GM21825 (cell line): ENCODE measurements at regions not wholly inside any gene's neighbourhood (a gene's known extent, or its start where the extent isn't known, plus 50 kb on each side); places are given as distances from the start of the nearest gene placed in this dataset.

Source experiments
- ATAC-seq: cut with Tn5 transposase; IDR thresholded peaks from one replicate; pipeline ENCODE4 v1.9.1; 2021; ENCODE audit warnings: mild to moderate bottlenecking, moderate library complexity; ENCODE audit not compliant: unreplicated experiment

DNA sequence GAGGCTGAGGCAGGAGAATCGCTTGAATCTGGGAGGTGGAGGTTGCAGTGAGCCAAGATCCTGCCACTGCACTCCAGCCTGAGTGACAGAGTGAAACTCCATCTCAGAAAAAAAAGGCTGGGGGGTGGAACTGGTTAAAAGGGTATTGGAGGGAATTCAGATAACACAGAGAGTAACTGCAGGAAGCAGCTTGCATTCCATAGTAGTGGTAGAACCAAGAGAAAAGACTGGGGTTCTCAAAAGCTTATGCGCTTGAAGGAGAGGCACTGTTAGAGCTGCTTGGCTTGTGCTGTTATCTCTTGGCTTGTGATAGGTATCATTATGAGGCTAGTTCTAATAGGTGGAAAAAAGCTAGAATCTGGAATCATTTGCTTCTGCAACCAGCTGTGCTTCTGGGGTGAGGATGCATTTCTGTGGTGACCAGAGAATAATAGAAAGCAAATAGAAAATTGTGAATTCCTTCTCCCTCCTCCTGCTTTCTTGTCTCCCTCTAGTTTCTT, 91.2 kb upstream of the ELOVL6 start:
- no peak for ATAC-seq

DNA sequence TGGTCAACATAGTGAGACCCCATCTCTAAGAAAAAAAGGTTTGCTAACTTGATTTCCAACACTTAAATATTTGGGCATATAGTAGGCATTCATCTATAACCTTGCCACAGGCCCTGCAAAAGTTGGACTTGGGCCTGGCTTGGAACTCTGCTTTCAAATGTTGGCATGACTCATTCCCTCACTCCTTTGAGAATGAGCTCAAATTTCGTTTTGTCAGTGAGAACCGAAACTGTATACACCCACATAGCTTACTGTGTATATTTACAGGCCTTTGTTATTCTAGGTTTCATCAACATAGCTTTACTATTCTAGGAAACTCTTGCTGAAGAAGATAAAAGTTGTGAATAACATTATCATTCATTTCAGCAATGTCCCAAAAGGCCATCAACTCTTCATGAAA, 88.7 kb upstream of the ELOVL6 start:
- peak; percentile 100 for ATAC-seq

DNA sequence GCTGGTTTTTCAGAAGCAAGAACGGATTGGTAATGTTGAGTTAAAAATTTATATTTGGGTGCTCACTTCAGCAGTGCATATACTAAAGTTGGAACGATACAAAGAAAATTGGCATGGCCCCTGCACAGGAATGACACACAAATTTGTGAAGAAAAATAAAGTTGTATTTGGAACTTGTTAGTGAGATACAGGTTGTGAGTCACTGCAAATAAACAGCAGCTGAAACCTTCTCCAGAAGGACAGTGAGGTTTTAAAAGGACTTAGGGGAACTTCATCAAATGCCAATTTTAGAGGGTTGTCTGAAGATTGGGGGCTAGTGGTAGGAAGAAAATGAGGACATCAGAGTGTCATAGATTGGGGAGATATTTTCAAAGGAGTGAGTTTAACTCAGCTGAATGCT, 79.7 kb upstream of the ELOVL6 start:
- ATAC-seq: no peak

DNA sequence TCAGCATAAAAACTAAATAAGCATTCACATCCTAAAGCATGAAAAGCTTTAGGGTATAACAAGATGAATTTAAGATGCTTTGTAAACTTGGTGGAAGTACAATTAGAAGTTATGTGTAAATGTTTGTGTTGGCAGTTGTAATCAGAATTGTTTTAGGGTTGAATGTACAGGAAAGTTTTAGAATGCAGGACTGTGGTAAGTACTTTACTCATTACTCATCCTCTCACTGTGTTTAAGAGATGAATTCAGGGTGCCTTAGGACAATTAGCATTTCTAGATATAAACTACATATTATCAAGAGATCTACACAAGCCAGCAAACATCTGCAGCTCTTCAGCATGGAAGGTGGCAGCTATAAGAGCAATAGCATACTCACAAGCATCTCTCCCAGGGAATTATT, 77.5 kb upstream of the ELOVL6 start:
- ATAC-seq: no peak

DNA sequence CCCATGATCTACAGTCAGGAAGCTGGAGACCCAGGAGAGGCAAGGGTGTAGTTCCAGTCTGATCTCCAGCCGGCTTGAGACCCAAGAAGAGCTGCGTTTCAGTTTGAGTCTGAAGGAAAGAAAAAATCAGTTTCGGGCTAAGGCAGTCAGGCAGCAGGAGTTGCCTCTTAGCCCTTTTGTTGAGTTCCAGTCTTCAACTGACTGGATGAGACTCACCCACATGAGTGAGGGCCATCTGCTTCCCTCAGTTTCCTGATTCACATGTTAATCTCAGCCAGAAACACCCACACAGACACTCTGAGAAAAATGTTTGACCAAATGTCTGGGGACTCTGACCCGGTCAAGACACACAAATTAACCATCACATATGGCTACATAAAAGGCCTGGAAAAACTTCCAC, 73.6 kb upstream of the ELOVL6 start:
- no peak for ATAC-seq

DNA sequence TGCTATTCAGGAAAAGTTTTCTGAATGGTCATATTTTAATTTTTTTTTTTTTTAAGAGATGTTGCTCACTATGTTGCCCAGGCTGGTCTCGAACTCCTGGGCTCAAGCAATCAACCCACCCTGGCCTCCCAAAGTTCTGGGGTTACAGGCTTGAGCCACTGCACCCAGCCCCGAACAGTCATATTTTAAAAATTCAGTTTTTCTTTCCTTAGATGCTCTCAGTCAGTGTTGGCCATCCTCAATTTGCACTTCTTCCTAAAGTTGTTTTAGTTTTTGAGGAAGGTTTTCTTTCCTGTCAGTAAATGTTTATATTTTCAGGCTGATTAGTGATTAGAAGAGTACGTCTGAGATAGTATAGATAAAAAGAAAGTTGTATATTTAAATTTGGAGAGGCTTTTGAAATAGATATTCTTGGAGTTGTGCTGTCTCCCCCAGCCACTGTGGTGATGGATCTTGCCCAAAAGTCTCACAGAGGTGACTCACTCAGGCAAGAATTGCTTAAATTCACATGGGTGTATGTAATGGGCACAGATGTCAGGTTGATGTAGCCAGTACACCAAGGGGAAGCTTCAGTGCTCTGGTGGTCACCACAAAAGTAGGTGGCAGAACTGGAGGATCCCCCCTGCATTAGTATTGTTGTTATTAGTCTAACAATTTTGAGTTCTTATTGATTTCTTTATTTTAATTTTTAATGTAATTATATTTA, 72.2 kb upstream of the ELOVL6 start:
- no peak for ATAC-seq

DNA sequence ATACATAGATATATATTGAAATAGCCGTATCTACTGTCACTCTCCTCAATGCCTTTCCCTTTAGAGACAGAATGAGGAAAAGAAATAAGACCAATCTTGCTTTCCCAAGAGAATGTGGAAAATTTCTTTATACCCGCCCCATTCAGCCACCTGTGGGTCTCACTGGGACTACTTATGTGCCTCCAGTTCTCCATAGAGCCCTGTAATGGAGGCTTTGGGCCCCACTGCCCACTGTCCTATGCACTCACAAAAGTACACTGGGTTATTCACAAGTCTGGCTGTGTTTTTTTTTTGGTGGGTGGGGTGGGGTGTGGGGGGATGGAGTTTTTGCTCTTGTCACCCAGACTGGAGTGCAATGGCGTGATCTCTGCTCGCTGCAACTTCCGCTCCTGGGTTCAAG, 70.4 kb upstream of the ELOVL6 start:
- no peak for ATAC-seq

DNA sequence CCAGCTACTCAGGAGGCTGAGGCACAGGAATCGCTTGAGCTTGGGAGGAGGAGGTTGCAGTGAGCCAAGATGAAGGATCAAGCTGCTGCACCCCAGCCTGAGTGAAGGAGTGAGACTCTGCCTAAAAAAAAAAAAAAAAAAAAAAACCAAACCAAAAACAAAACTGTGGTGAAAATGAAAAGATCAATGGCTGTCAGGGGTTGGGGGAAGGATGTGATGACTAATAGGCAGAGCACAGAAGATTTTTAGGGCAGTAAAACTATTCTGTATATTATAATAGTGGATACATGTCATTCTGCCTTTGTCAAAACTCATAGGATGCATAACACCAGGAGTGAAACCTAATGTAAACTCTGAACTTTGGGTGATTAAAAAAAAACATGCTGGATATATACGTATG, 69.9 kb upstream of the ELOVL6 start:
- ATAC-seq: no peak

DNA sequence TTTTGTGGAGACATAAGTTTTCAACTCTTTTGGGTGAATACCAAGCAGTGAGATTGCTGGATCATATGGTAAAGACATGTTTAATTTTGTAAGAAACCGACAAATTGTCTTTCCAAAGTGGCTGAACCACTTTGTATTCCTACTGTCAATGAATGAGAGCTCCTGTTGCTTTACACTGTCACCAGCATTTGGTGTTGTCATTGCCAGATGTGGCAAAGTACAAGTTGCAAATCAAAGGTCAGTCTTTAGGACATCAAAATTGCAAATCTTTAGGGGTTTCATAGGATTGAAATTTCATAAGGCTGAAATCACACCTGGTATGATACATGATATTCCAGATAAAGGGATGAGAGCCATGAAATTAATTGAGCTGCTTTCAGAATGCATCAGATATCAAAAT, 67.7 kb upstream of the ELOVL6 start:
- no peak for ATAC-seq

DNA sequence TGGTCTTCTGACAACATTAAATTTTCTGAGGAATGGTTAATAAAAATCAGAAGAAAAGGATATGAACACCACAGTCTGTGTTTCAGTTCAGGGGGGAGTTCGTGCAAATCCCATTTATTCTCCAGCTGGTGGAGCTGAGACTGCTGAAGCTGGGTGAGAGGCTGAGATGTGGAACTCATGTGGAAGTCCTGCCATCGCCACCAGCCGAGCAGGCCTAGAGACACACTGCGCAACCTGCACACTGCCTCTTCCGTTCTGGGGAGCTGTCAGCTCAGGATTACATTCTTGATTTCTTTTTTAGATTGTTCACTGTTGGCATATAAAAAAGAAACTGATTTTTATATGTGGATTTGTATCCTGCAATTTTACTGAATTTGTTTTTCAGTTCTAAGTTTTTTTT, 66.6 kb upstream of the ELOVL6 start:
- ATAC-seq: no peak

DNA sequence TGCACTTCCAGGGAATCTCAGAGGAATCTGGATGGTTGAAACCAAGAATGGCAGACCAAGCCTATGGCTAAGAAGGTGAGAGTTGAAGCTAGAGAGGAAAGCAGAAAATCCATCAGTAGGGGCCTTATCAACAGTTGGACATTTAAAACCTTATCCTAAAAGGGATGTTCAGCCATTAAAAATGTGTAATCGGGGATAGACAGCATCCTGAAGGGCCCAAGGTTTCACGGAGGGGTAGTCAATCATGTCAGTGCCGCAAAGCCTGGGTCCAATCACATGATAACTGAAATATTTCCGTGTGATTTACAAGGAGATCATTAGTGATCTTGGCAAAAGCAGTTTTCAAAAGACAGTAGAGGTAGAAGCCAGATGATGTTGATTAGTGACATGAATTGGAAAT, 61.9 kb upstream of the ELOVL6 start:
- ATAC-seq: no peak

DNA sequence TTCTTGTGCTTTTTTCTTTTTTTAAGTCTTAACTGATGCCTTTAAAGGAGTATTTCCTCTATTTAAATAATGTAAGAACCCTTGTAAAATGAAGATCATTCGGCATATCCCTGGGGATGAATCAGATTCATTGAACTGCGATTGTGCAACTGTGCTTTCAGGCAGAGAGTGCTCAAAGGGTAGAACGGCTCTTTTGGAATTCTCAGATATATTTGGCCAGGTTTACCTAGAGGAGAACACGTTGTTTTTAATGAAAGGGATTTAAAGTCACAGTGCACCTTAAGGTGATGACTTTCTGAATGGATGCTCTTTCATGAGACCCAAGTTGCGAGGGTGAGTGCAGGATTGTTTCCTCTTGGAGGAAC, 51.6 kb upstream of the ELOVL6 start:
- ATAC-seq: no peak

DNA sequence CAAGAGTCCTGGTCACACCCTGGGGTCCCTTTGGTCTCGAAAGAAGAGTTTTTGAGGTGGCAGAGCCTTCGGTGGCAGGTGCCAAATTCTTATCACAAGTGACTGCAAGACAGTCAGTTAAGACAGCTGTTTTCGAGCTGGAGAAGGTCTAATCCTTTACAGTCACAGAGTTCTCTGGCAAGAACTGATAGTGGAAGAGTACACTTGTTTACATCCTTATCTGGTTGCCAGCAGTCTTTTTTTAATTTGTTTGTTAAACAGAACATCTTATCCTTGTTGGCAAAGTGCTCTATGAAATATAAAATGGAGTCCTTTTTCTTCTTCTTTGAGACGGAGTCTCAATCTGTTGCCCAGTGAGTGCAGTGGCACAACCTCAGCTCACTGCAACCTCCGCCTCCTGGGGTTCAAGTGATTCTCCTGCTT, 50.4 kb upstream of the ELOVL6 start:
- ATAC-seq: no peak
